Nucleus accumbens (tissue), 56 donors: ENCODE measurements at regions not wholly inside any gene's neighbourhood (a gene's known extent, or its start where the extent isn't known, plus 50 kb on each side); places are given as distances from the start of the nearest gene placed in this dataset.
"Not testable (repeated sequence)": the region's sequence is repeated elsewhere in the genome, so short reads cannot be mapped to it uniquely, and the experiment has no call there.

ENCODE experiments used
- DNase-seq, 56 donors: peaks; one replicate each; lab custom pipeline; 2025; lab: John Stamatoyannopoulos, UW

DNA sequence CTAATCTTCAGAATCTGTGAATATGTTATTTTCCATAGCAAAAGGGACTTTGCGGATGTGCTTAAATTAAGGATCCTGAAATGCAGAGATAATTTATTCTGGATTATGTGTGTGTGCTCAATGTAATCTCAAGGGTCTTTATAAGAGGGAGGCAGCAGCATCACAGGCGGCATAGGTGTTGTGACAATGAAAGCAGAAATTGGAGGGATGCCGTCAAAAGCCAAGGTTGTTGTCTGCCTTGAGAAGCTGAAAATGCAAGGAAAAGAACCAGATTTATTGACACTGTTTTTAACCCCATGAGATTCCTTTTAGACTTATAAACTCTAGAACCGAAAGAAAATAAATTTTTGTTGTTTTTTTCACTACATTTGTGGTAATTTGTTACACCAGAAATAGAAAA lies 948.5 kb downstream of the TLE4 start:
- DNase-seq = no peak

DNA sequence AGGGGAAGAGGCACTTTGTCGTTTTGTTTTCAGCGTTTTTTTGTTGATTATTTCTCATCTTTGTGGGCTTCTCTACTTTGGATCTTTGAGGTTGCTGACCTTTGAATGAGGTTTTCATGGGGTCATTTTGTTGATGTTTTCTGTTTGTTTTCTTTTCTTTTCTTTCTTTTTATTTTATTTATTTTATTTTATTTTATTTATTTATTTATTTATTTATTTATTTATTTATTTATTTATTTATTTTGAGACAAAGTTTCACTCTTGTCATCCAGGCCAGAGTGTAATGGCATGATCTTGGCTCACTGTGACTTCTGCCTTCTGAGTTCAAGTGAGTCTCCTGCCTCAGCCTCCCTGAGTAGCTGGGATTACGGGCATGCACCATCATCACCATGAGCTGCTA lies 946.7 kb downstream of the TLE4 start:
- no peak for DNase-seq

DNA sequence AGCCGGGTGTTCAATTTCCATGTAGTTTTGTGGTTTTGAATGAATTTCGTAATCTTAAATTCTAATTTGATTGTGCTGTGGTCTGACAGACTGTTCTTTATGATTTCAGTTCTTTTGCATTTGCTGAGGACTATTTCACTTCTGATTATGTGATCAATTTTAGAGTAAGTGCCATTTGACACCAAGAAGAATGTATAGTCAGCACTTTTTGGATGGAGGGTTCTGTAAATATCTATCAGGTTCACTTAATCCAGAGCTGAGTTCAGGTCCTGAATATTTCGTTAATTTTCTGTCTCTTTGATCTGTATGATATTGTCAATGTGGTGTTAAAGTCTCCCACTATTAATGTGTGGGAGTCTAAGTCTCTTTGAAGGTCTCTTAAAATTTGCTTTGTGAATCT lies 944.9 kb downstream of the TLE4 start:
- DNase-seq = no peak

DNA sequence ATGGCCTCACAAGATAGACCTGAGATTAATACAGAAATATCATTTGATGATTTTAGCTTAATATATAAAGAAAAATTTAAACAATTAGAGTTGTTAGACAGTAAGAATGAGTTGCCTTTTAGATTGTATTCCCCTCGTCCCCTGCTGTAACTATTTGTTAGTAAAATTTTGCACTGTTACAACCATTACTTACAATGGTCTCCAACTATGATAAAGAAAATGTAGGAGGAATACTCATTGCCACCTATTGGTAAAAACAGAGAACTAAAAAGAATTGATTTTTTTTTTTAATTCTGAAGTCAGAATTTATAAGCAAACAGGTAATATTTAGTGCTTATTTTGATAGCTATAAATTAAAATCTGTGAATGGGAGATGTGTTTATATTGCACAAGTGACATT lies 937.6 kb downstream of the TLE4 start:
- no peak for DNase-seq

DNA sequence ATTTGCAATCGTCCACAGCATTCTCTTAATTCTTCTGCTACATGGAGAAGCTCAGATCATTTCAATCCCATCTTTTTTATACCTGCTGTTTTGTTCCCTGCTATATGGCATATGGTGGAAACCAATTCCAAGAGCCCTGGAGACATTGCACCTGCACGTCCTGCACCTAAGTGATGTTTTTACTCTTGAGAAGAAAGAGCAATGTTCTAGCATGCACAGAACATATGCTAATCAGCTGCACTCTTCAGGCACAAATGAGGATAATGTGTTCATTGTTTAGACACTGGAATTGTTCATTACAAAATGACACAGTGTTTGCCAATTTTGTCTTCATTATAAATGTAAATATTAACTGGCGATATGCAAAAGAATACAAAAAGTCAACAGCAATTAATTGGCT lies 935.8 kb downstream of the TLE4 start:
- DNase-seq = no peak

DNA sequence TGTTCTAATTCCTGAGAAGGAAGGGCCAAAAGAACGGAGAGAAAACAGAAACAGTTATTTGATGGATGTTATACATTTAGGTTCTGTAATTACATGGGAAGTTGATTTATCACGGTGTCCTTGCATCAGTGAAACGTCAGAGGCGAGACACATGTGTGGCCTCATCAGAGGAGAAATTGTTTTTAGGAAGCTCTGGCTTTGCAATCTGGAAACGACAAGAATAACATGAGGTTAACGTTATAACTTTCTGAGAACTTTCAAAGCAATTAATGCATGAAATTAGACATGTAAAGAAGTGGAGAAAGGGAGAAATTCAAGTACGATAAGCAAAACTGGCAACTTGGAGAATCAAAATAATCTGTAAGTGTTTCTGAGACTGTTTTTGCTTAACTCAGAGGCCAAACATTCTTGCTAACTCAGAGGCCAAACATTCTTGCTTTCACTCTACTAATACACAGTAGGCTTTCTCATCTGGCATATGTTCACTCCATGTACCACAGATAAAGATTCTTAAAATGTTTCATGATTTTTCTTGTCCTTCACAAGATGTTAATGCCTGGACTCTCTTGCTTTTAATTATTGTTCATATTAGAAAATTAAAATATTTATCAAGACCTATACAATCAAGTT lies 933.0 kb downstream of the TLE4 start:
- DNase-seq = no peak

DNA sequence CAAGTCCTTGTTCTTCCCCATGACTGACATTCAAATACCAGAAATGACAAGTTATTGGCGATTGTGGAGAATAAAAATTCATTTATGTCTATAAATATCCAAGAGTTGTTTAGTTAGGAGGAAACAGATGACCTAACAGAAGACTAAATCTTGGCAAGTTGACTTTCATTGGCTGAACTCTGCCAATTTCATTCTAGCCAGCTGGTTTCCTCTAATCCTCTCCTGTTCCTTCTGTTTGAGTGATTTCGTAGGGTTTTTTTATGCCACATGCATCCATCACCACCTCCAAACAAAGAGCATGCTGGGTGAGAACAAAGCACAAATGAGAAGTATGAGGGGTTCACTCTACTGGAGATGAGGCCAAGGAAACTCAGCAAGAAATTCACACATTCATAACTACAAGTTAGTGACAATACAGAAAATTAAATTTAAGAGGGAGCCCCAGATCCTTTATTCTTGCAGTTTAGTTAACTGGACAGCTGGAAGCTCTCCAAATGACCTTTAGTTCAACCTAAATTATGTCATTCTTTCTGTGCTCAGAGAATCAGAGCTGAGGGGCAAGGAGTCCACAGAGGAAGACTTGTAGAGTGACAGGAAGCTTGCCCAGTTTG lies 932.0 kb downstream of the TLE4 start:
- DNase-seq = no peak

DNA sequence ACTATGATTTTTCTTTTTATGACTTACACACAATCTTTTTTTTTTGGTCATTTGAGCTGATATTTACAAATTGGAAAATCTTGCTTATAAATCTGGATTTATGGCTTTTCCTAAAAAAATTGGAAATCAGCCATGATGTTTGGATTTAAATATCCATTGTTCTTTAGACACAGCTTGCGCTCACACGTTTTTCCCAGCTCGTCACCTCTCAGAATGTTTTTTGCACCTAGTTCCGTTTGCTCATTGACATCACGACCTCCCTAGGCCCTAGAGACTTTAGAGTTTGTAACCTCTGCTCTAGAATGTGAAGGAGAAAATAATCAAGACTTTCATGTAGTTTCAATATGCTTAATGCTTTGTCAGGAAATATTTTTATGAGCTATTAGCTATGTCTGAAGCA lies 930.5 kb downstream of the TLE4 start:
- DNase-seq = no peak

DNA sequence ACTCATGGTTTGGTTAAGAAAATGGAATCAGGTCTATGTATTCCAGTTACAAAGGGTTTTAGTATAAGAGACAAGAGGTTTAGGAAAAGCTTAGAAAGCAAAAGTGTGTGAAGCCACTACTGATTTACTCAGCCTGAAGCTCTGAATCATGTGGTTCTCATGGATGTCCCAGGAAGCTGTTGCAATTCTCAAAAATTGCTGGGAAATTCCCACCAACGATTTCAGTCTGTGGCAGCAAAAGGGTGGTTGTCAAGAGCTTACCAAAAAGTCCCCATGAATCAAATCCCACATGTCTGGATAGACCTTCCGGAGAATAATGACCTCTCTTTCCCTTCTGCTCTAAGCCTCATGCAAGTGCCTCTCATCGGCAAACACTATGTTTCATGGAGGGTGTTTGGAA lies 929.9 kb downstream of the TLE4 start:
- no peak for DNase-seq

DNA sequence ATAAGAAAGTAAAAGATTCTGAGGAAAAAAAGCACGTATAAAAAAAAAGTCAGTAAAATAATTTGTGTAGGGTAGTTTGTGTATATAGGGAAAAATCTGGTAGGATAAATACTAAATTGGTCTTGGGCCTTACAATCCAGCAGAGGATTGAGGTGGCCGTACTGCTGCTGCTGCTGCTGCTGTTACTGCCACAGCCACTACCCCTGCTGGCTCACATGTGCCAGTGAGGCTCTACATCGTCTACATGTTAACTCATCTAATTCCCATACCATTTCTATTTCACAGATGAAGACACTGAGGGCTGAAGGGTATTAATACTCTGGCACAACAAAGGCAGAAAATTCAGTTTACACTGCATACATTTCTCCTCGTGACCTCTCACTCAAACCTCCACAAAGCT lies 928.5 kb downstream of the TLE4 start:
- DNase-seq = no peak

DNA sequence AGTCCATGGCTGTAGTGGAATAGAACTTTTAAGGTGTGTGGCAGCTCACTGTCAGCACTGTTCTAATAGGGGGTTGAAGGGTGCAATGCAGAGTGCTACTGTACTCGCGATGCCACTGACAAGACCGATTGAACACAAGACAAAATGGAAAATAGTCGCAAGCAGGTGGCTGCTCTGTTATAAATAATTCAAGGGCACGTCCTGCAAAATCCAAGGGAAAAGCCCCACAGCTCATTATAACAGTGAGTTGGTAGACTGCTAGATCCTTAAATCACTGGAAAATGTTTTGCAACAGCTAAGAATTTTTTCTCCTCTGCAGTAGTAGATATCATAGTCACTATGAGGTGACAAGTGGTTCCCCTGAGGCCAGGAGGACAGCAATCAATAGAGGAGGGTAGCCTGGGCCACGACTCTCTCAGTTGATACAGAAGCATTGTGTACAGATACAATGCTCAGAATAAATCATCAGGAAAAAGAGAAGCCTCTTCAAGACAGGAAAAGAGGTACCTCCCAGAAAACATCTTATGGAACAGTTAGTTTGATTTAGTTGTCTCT lies 926.3 kb downstream of the TLE4 start:
- DNase-seq = no peak

DNA sequence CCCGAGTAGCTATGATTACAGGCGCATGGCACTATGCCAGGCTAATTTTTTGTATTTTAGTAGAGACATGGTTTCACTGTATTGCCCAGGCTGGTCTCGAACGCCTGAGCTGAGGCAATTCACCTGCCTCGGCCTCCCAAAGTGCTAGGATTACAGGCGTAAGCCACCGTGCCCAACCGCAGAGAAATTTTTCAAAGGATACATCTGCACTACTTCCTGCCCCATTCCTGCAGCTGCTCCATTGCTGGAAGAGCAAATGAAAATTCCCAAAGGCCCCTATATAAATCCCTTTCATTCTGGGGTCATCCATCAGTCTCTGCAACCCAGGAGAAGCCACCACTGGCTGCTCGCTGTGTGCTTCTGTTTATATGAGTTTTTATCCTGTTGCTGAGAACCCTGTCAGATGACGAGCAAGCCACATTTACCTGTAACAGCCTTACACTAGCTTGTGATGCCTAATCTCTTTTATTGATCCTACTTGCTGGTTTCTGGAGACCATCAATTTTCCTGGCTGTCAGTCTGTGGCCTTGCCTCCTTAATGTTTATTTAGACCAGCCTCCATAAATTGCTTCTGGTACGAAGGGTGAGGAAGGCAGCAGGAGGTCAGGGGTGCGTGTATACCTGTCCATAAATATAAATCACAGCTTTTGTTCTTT lies 925.3 kb downstream of the TLE4 start:
- DNase-seq = no peak

DNA sequence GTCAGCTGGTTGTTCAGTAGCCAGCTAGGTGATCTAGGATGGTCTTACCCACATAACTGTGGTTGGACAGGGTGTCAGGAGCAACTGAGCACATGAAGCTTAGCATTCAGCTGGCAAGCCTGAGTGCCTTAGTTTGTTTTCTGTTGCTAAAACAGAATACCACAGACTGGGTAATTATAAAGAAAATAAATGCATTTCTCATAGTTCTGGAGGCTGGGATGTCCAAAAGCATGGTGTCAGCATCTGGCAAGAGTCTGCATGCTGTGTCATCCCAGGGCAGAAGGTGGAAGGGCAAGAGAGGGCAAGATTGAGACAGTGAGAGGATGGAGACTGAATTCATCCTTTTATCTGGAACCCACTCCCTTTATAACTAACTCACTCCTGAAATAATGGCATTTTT lies 921.5 kb downstream of the TLE4 start:
- no peak for DNase-seq

DNA sequence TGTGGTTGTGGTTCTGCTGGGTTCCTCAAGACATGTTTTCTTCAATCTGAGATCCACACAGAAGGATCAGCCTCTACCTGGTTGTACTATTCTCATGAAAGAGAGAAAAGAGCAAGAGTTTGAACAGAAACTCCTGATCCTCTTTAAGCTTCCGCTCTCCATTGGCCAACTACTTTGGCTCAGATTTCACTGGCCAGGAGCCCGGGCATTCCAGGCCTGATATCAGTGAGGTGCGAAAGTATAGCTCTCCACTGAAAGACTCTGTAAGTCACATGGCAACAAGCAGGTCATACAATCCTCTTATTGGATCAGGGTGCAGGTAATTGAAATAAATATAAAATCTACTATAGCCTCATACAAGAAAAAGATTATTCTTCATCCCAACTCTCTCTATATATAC lies 920.5 kb downstream of the TLE4 start:
- DNase-seq = no peak

DNA sequence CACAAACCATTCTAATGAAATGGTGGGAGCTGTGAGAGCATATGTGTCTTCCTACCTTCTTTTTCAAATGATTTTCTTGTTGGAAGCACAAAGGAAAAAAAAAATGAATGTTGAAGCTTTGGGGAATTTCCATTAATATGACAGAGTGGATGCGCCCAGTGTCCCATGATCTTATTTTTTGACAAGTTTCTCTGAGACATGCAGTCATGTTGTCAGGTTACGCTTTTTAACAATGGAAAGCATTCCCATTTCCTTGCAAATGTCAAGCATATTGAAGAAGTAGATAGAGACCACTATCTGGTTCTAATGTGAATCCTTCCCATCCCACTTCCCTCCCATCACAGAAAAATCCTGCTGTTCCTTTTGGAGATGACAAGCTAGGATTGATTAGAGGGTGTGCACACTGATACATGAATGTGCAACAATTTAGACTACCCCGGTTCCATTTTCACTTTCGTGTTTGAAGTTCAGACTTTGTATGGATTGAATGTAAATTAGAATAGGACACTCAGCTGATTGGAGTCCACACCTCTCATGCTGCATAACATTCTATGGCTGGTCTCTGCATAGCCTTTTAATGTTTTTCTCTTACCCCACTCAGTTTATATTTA lies 919.4 kb downstream of the TLE4 start:
- DNase-seq = no peak

DNA sequence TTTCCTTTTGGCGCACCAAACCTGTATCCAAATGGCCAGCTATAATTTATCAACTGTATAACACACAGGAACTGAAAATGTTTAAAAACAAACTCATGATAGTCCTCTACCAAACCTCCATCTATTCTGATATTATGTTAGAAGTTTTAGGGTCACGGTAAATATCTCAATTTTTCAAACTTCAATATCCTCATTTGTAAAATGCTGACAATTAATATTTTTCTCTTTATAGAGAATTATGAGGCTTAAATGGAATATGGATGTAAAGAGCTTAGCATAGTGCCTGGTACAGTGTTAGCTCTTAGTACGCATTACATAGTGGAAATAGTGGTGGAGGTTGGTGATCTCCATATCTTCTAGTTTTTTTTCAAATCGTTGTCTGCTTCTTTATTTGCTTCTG lies 917.6 kb downstream of the TLE4 start:
- no peak for DNase-seq

DNA sequence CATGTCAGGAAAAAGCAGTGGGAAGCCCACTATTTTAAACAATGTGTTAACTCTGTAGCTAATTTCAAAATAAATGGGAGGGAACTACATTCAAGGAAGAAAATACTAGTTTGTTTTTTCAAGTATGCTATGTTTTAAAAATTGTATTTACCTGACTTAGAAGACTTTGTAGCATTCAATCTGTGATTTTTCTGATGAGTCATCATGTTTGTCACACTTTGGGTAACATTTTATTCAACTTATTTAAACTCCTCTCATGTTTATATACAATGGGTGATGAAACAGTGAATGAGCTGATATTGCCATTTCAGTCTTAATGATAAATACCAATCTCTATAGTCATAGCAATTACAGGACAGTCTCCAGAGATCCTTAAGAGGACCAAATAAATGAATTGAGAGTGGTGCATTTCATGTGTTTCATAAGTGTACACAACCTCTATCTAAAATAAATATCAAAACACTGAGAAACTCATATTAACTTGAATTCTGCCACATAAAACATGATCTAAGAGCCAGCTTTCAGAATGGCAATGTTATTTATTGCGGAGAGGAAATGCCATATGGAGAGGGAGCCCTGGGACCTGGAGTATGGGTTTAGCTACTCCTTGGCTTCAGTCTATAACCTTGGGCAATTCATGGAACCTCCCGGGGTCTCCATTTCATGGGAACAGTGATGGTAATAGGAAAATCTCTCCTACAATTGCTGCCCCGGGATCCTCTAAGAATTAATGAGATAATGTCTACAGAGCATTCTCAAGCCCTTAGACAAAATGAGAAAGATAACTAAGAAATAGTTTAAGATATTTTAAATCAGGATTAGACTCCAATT lies 913.9 kb downstream of the TLE4 start:
- no peak for DNase-seq

DNA sequence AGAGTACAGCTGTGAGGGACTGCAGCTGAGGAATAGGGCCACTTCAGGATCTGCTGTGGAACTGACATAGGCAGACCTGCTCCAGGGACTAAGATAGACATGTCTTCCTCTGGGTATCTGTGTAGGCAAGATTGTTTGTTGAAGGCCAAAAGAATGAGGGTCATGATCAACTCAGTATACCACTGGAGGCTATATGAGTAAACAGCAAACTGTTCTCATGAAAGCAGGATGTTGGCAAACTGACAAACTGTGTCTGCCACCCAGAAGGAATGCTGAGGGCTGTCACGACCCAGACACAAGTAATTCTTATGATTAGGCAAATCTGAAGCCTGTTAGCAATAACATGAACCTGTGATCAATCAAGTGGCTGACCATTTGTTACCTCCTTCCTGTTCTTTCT lies 910.5 kb downstream of the TLE4 start:
- DNase-seq = not testable (repeated sequence)

DNA sequence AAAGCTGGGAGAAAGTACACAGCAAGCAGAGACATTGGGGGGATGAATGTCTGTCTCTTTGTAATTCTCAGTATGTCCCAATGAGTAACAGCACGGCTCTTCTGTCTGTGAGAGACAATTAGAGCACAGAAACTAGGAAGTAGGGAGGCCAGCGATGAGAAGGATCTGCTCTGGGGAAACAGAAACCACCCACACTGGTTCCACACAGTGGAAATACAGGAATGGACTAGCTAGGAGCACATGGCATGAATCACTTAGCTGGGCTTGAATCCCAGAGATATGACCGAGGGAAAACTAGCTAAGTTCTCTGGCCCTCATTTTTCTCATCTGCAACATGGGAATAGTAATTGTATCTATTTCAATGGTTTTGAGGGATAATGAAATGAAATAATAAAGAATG lies 895.9 kb downstream of the TLE4 start:
- DNase-seq = no peak

DNA sequence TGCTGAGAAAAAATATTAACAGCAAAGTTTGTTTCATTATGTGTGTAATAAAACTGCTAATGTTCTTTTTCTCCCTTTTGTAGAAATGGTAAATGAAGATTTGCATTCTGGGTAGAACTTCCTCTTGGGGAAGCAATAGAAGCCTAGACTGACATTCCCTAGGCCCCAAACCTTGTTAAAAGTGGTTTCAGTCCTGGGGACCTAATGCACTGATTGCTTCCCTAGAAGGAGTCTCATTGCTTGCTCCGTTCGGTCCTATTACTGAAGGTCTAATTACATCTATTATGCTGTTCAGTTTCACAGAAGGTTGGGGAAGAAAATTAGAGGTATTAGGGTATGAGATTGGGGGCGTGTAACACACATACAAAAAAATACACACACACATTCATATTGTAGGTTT lies 893.8 kb downstream of the TLE4 start:
- no peak for DNase-seq

DNA sequence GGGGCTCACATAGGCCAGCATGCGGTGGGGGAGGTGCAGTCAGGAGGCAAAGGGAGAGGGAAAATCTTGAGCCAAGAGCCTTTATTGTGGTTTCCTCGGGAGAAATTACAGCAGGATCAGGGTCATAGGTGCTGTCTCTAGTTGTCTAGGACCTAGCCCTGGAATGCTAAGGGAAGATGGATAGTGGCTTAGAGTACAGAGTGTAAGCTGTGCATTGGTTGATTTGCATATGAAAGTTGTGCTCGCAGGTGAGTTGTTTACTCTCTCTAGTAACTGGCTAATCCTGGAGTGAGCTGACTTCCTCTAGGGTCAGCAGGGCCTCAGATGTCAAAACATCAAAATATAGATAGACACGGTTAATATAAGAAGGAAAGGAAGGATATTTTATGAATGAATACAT lies 877.7 kb downstream of the TLE4 start:
- no peak for DNase-seq
